ENCODE measurements at regions not wholly inside any gene's neighbourhood (a gene's known extent, or its start where the extent isn't known, plus 50 kb on each side); places are given as distances from the start of the nearest gene placed in this dataset.

- no peaks in the 10 kb centered on the region for H3K36me3 ChIP-seq (ENCODE audit: control insufficient read depth, insufficient read depth, low read length)
- no peaks in the 10 kb centered on the region for H3K27me3 ChIP-seq (ENCODE audit: control insufficient read depth, insufficient read depth, low read length)
- DNase-seq (ENCODE audit: low read depth), result no peak
- H3K4me3 ChIP-seq (ENCODE audit: low read depth, low read length), result no peak overlapping the region
- TF ChIP-seq CTCF (IDR thresholded peaks at IDR 0.05; ENCODE audit: insufficient read depth, low read length, poor library complexity, severe bottlenecking), result no peak
These were observed 111.2 kb downstream of the THBS2 start for GRCh38 chr6:169142538-169142844.

- no peaks in the 10 kb centered on the region for H3K27me3 ChIP-seq (ENCODE audit: control insufficient read depth, insufficient read depth, low read length)
- TF ChIP-seq CTCF (IDR thresholded peaks at IDR 0.05; ENCODE audit: insufficient read depth, low read length, poor library complexity, severe bottlenecking), result no peak
- no peaks in the 10 kb centered on the region for H3K36me3 ChIP-seq (ENCODE audit: control insufficient read depth, insufficient read depth, low read length)
- DNase-seq (ENCODE audit: low read depth), result no peak
- no peak overlapping the region for H3K4me3 ChIP-seq (ENCODE audit: low read depth, low read length)
These were observed 111.7 kb downstream of the THBS2 start for GRCh38 chr6:169141671-169142537.

- H3K4me3 ChIP-seq (ENCODE audit: low read depth, low read length), result no peak overlapping the region
- TF ChIP-seq CTCF (IDR thresholded peaks at IDR 0.05; ENCODE audit: insufficient read depth, low read length, poor library complexity, severe bottlenecking), result no peak
- H3K27me3 ChIP-seq (ENCODE audit: control insufficient read depth, insufficient read depth, low read length), result no peaks in the 10 kb centered on the region
- no peaks in the 10 kb centered on the region for H3K36me3 ChIP-seq (ENCODE audit: control insufficient read depth, insufficient read depth, low read length)
- DNase-seq (ENCODE audit: low read depth), result no peak
These were observed 112.6 kb downstream of the THBS2 start for GRCh38 chr6:169140986-169141495.

DNA sequence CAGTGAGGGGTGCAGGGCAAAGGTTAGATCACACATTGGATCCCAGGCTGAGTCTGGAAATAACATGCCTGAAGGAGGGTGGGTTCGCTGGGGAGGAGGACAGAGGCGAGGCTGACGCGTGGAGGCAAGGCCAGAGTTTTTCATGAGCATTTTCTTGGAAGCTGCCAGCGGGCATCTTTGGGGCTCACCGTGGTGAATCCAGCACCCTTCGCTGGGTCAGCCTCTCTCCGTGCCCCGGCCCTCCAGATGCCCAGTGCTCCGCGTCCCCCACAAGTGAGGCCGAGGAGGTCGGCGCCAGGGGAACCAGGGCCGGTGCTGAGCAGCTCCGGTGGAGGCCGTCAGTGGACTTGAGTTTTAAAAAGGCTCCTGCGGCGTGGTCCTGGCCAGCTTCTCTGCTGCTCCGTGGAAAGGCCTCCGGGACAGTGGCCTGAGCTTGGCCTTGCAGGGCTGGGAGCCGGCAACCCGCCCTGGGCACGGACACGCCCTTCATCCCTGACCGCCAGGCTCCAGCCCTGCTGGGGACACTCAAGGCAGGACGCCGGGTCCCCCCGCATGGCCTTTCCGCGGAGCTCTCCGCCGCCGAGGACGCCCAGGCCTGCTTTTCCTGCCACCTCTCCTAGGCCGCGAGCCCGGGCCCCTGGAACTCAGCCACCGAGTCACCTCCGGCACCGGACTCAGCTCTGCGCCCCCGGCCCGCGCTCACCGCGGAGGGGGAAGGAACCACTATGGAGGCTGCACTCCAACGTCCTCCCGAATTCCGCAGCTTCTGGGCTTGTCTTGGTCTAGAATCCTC lies 114.3 kb downstream of the THBS2 start:
- H3K36me3 ChIP-seq (ENCODE audit: control insufficient read depth, insufficient read depth, low read length), result no peaks in the 10 kb centered on the region
- TF ChIP-seq CTCF (IDR thresholded peaks at IDR 0.05; ENCODE audit: insufficient read depth, low read length, poor library complexity, severe bottlenecking), result no peak
- no peak for DNase-seq (ENCODE audit: low read depth)
- H3K4me3 ChIP-seq (ENCODE audit: low read depth, low read length), result no peak overlapping the region
- H3K27me3 ChIP-seq (ENCODE audit: control insufficient read depth, insufficient read depth, low read length), result no peaks in the 10 kb centered on the region

DNA sequence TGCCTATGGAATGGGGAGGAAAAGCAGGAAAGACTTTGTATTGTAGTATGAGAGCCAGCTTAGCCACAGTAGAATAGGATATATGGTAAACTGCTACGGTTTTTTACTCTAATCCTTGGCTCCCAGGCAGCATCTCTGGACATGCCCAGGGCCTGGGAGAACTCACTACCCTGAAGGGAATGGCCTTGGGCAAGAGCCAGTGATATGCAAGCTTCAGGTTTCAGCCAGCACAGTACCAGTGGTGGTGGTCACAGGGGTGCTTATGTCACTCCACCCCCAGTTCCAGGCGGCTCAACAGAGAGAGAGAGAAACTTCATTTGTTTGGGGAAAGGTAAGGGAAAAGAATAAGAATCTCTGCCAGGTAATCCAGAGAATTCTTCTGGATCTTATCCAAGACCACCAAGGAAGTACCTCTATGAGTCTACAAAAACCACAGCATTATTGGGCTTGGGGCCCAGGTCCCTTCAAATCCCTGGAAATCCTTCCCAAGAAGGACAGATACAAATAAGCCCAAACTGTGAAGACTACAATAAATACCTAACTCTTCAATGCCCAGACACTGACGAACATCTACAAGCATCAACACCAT lies 121.2 kb downstream of the THBS2 start:
- no peaks in the 10 kb centered on the region for H3K27me3 ChIP-seq (ENCODE audit: control insufficient read depth, insufficient read depth, low read length)
- TF ChIP-seq CTCF (IDR thresholded peaks at IDR 0.05; ENCODE audit: insufficient read depth, low read length, poor library complexity, severe bottlenecking), result no peak
- DNase-seq (ENCODE audit: low read depth), result no peak
- no peaks in the 10 kb centered on the region for H3K36me3 ChIP-seq (ENCODE audit: control insufficient read depth, insufficient read depth, low read length)
- H3K4me3 ChIP-seq (ENCODE audit: low read depth, low read length), result no peak overlapping the region
